ENCODE measurements at regions not wholly inside any gene's neighbourhood (a gene's known extent, or its start where the extent isn't known, plus 50 kb on each side); places are given as distances from the start of the nearest gene placed in this dataset.

DNA sequence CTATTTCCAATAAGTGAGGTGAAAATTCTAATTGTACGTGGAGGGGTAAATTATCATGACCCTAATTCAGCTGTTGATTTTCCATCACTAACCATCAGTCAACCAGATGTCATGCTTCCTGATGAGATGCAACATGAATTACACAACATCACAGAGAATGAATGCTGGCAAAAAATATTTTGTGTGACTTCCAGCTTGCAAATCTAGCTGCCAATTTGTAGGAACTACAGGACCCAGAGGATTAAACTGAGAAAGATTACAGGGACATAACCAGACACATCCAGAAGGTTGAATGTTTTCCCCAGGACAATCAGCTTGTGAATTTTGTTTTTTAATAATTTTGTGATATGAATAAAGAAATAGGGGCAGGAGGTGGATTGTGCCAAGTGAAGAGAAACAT, 349.0 kb upstream of the ATP10A start:
- no peak for TF ChIP-seq POLR2AphosphoS5 (IDR thresholded peaks at IDR 0.05; ENCODE audit: insufficient read depth in 1 of 2, low read depth in 1 of 2)
- TF ChIP-seq POLR2A (IDR thresholded peaks at IDR 0.05), result no peak
- TF ChIP-seq, protein P1, sequence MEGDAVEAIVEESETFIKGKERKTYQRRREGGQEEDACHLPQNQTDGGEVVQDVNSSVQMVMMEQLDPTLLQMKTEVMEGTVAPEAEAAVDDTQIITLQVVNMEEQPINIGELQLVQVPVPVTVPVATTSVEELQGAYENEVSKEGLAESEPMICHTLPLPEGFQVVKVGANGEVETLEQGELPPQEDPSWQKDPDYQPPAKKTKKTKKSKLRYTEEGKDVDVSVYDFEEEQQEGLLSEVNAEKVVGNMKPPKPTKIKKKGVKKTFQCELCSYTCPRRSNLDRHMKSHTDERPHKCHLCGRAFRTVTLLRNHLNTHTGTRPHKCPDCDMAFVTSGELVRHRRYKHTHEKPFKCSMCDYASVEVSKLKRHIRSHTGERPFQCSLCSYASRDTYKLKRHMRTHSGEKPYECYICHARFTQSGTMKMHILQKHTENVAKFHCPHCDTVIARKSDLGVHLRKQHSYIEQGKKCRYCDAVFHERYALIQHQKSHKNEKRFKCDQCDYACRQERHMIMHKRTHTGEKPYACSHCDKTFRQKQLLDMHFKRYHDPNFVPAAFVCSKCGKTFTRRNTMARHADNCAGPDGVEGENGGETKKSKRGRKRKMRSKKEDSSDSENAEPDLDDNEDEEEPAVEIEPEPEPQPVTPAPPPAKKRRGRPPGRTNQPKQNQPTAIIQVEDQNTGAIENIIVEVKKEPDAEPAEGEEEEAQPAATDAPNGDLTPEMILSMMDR (IDR thresholded peaks at IDR 0.05), result no peak
- intact Hi-C loops (cut with DNase I), result no loop called here

DNA sequence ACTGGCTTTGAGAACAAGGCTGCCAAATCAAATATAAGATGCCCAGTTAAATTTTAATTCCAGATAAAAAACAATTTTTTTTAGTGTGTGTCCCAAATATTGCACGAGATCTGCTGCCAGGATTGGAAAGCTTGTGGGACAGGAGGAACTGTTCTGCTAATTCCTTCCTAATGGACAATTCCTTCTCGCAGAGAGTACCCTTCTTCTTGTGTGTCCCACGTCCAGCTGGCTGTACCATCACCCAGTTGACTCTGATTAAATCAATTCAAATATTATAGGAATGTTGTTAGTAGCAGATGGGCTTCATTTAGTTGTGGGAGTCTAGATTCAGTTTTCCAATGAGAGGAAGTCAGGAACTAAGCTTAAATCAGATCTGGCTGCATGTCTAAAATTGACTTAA, 347.9 kb upstream of the ATP10A start:
- TF ChIP-seq, protein P1 (IDR thresholded peaks at IDR 0.05), result no peak
- TF ChIP-seq POLR2AphosphoS5 (IDR thresholded peaks at IDR 0.05; ENCODE audit: insufficient read depth in 1 of 2, low read depth in 1 of 2) (no peak), POLR2A (IDR thresholded peaks at IDR 0.05) (no peak)
- H3K9me3 ChIP-seq, result no peaks in the 10 kb centered on the region
- no peaks in the 10 kb centered on the region for H3K36me3 ChIP-seq
- no peak overlapping the region for H3K27ac ChIP-seq
- H3K4me1 ChIP-seq, result no peaks in the 10 kb centered on the region
- no peaks in the 10 kb centered on the region for H3K27me3 ChIP-seq
- H3K4me3 ChIP-seq, result no peak overlapping the region
- intact Hi-C loops (cut with DNase I), result no loop called here
- peak in 1 of 2 donors; percentile 13 for DNase-seq (ENCODE audit: extremely low spot score in 2 of 2)

More for the DNA sequence above, 349.0 kb upstream of the ATP10A start:
- Histone ChIP-seq H3K27ac (no peak overlapping the region), H3K36me3 (no peaks in the 10 kb centered on the region), H3K27me3 (no peaks in the 10 kb centered on the region), H3K4me1 (no peaks in the 10 kb centered on the region), H3K4me3 (no peak overlapping the region), H3K9me3 (no peaks in the 10 kb centered on the region)
- DNase-seq (ENCODE audit: extremely low spot score in 2 of 2), result no peak

DNA sequence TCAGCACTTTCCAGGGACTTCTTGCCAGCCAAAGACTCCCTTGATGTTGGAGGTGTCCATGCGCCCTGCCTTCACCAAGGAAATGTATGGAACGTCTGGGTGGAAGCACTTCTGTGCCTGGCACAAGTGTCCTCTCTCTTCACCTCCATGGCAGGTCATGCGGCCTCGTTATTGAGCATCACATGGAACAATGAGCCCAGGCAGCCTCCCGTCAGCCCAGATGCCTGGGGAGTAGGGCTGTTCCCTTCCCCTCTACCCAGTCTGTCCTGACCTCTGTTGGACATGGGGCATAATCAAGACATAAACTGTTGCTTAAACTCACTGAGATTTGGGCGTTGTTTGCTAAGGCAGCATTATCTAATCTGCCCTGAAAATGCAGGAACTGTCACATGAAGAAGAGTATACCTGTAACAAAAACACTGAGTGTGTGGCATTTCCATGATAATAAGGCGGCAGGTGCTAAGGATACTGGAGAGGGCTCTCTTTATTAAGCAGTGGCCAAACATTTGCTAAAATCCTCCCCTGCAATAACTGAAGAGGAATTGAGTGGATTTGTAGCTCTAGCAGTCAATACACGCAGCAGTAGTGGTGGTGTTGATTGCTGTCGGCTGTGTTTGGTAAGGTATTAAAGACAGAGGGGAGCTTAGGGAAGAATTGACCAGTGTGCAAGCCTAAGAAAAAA, 338.2 kb upstream of the ATP10A start:
- Histone ChIP-seq H3K27ac (no peak overlapping the region), H3K4me1 (no peaks in the 10 kb centered on the region), H3K9me3 (no peaks in the 10 kb centered on the region), H3K27me3 (no peaks in the 10 kb centered on the region), H3K4me3 (no peak overlapping the region), H3K36me3 (no peaks in the 10 kb centered on the region)
- intact Hi-C loops (cut with DNase I), result no loop called here
- TF ChIP-seq POLR2AphosphoS5 (IDR thresholded peaks at IDR 0.05; ENCODE audit: insufficient read depth in 1 of 2, low read depth in 1 of 2) (no peak), POLR2A (IDR thresholded peaks at IDR 0.05) (no peak)
- TF ChIP-seq, protein P1 (IDR thresholded peaks at IDR 0.05), result no peak
- no peak for DNase-seq (ENCODE audit: extremely low spot score in 2 of 2)

DNA sequence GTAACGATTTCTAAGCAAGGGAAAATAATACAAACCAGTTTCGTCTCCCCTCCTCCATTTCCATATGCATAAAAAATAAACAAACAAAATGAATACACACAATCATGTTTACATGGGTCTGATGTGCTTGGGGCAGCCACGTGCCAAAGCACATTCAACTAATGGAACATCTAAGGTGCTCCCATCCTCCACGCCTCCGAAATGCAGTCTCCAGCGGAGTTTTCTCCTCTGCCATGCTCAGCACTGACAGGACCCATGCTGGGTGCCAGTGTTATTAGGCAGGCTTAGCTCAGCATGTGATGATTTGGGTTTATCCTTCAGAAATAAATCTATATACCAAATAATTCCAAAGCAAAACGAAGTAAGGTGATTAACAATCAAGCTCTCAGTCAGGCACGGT, 337.3 kb upstream of the ATP10A start:
- Histone ChIP-seq H3K9me3 (no peaks in the 10 kb centered on the region), H3K36me3 (no peaks in the 10 kb centered on the region), H3K4me3 (no peak overlapping the region), H3K27ac (no peak overlapping the region), H3K4me1 (no peaks in the 10 kb centered on the region), H3K27me3 (no peaks in the 10 kb centered on the region)
- DNase-seq (ENCODE audit: extremely low spot score in 2 of 2), result no peak
- intact Hi-C loops (cut with DNase I), result no loop called here
- TF ChIP-seq, protein P1 (IDR thresholded peaks at IDR 0.05), result no peak
- no peak for TF ChIP-seq POLR2AphosphoS5 (IDR thresholded peaks at IDR 0.05; ENCODE audit: insufficient read depth in 1 of 2, low read depth in 1 of 2)
- no peak for TF ChIP-seq POLR2A (IDR thresholded peaks at IDR 0.05)

DNA sequence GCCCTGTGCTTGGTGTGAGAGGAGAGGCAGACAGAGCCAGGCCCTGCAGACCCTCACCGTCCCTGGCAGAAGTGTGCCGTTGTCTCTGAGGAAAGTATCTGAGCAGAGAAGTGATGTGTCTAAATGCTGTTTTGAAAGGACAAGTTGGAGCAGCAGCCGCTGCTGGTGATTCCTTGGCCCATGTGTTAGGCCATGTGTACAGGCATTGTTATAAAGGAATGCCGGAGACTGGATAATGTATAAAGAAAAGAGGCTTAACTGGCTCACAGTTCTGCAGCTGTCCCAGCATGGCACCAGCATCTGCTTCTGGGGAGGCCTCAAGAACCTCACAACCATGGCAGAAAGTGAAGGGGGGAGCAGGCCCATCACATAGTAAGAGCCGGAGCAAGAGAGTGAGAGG, 334.6 kb upstream of the ATP10A start:
- intact Hi-C loops (cut with DNase I), result no loop called here

More for the DNA sequence above, 334.6 kb upstream of the ATP10A start:
- TF ChIP-seq POLR2AphosphoS5 (IDR thresholded peaks at IDR 0.05; ENCODE audit: insufficient read depth in 1 of 2, low read depth in 1 of 2) (no peak), POLR2A (IDR thresholded peaks at IDR 0.05) (no peak)
- TF ChIP-seq, protein P1 (IDR thresholded peaks at IDR 0.05), result no peak
- no peaks in the 10 kb centered on the region for H3K27me3 ChIP-seq
- no peaks in the 10 kb centered on the region for H3K4me1 ChIP-seq
- H3K4me3 ChIP-seq, result no peak overlapping the region
- no peak overlapping the region for H3K27ac ChIP-seq
- no peaks in the 10 kb centered on the region for H3K9me3 ChIP-seq
- no peaks in the 10 kb centered on the region for H3K36me3 ChIP-seq
- DNase-seq (ENCODE audit: extremely low spot score in 2 of 2), result no peak

Measured in vagina (tissue), 2 donors.